GM18511 (cell line): ENCODE measurements at regions not wholly inside any gene's neighbourhood (a gene's known extent, or its start where the extent isn't known, plus 50 kb on each side); places are given as distances from the start of the nearest gene placed in this dataset.

ENCODE experiments used
- ATAC-seq: cut with Tn5 transposase; IDR thresholded peaks from one replicate; pipeline ENCODE4 v1.9.1; 2021; ENCODE audit warnings: mild to moderate bottlenecking, moderate library complexity; ENCODE audit not compliant: unreplicated experiment

- ATAC-seq, result no peak
Measured at GRCh38 chr2:188119112-188119838, 172.4 kb upstream of the GULP1 start.

GRCh38 chr2:188122985-188123384, 168.7 kb upstream of the GULP1 start:
- ATAC-seq, result no peak

- ATAC-seq, result no peak
Measured at GRCh38 chr2:188129677-188130076, 162.0 kb upstream of the GULP1 start.

GRCh38 chr2:188130317-188130716, 161.4 kb upstream of the GULP1 start:
- ATAC-seq, result no peak

GRCh38 chr2:188131281-188131680, 160.4 kb upstream of the GULP1 start:
- ATAC-seq, result no peak

- ATAC-seq, result no peak
Measured at GRCh38 chr2:188132385-188132784, 159.3 kb upstream of the GULP1 start.

GRCh38 chr2:188134241-188134640, 157.4 kb upstream of the GULP1 start:
- ATAC-seq, result no peak

GRCh38 chr2:188138313-188138712, 153.4 kb upstream of the GULP1 start:
- ATAC-seq, result no peak

GRCh38 chr2:188142088-188142487, 149.6 kb upstream of the GULP1 start:
- ATAC-seq, result no peak

- no peak for ATAC-seq
Measured at GRCh38 chr2:188142636-188143295, 148.9 kb upstream of the GULP1 start.

GRCh38 chr2:188145885-188146284, 145.8 kb upstream of the GULP1 start:
- no peak for ATAC-seq

GRCh38 chr2:188146888-188147287, 144.8 kb upstream of the GULP1 start:
- ATAC-seq, result no peak

GRCh38 chr2:188151670-188152069, 140.0 kb upstream of the GULP1 start:
- no peak for ATAC-seq

GRCh38 chr2:188158337-188159100, 133.2 kb upstream of the GULP1 start:
- ATAC-seq, result no peak

GRCh38 chr2:188159484-188159883, 132.2 kb upstream of the GULP1 start:
- no peak for ATAC-seq

- ATAC-seq, result no peak
Measured at GRCh38 chr2:188170356-188170755, 121.3 kb upstream of the GULP1 start.

- ATAC-seq, result no peak
Measured at GRCh38 chr2:188176620-188177019, 115.1 kb upstream of the GULP1 start.

GRCh38 chr2:188181067-188181838, 110.4 kb upstream of the GULP1 start:
- no peak for ATAC-seq

- no peak for ATAC-seq
Measured at GRCh38 chr2:188181884-188182283, 109.8 kb upstream of the GULP1 start.

GRCh38 chr2:188187726-188188125, 103.9 kb upstream of the GULP1 start:
- no peak for ATAC-seq

GRCh38 chr2:188189356-188189755, 102.3 kb upstream of the GULP1 start:
- no peak for ATAC-seq
